K562 (cell line): ENCODE measurements at regions not wholly inside any gene's neighbourhood (a gene's known extent, or its start where the extent isn't known, plus 50 kb on each side); places are given as distances from the start of the nearest gene placed in this dataset.

ENCODE experiments used
- ATAC-seq: fragments of 200-7000 bp; cut with Tn5 transposase; 3 replicates; pipeline ENCODE4 v1.9.1; 2020; ENCODE audit warnings: moderate library complexity
- BruUV-seq: library from RNA; stranded (reverse); fragments of 400-500 nt; replicated peaks from 2 replicates; lab custom pipeline; 2021; lab: Mats Ljungman, UMichigan
- CTCF ChIA-PET: fragments of 300-600 bp; formaldehyde crosslinking; extraction: SDS; loops from one replicate; lab custom pipeline; 2021; ENCODE audit warnings: low intra/inter-chr PET ratio; lab: Yijun Ruan, JAX
- POLR2A ChIA-PET: fragments of 300-600, 350-650 bp; sonication (Branson Sonifier 250); formaldehyde crosslinking; extraction: SDS; loops from one replicate; lab custom pipeline; 2021; ENCODE audit warnings: antibody characterized with exemption, inconsistent platforms; lab: Yijun Ruan, JAX
- DNase-seq, 4 experiments: peaks; one replicate each; pipeline versions ENCODE4 v3.0.0 to v3.0.0-alpha.2; 2011 to 2018; ENCODE audit warnings: low spot score in 3 of 4, mixed read lengths in 3 of 4; ENCODE audit errors: extremely low read depth in 1 of 4
- FAIRE-seq: peaks from 2 replicates; lab custom pipeline; 2011; peaks lifted over from hg19 to GRCh38; lab: Jason Lieb, UNC
- H2AFZ ChIP-seq: 2 replicates; pipeline ENCODE4 v1.6.0; 2011; ENCODE audit warnings: low read depth, low read length, control low read depth, inconsistent platforms
- H3K27ac ChIP-seq: fragments of 200-600 bp; 3 replicates; pipeline ENCODE4 v1.8.0; 2011; ENCODE audit warnings: low read depth, mild to moderate bottlenecking, control low read depth, inconsistent platforms, low read length, moderate library complexity, mixed read lengths; ENCODE audit errors: extremely low read depth
- H3K27me3 ChIP-seq, 2 experiments: fragments of 300-600 bp in 1 of 2; 2 replicates in 1 of 2; 3 replicates in 1 of 2; pipeline versions ENCODE4 v1.6.0 to v1.8.0; 2011; ENCODE audit warnings: inconsistent platforms in 2 of 2, low read length in 2 of 2, mild to moderate bottlenecking in 1 of 2, mixed read lengths in 1 of 2, moderate library complexity in 1 of 2; ENCODE audit not compliant: control insufficient read depth in 2 of 2, insufficient read depth in 2 of 2
- H3K36me3 ChIP-seq: fragments of 300-600 bp; 3 replicates; pipeline ENCODE4 v1.8.0; 2011; ENCODE audit warnings: mild to moderate bottlenecking, low read length, inconsistent platforms; ENCODE audit not compliant: control insufficient read depth, insufficient read depth
- H3K4me1 ChIP-seq, 2 experiments: fragments of 200-600 bp in 1 of 2; replicated peaks in 1 of 2; 2 replicates in 1 of 2; 3 replicates in 1 of 2; pipeline versions ENCODE4 v1.5.1 to v1.8.0; 2011; ENCODE audit warnings: inconsistent platforms in 2 of 2, low read length in 2 of 2, mild to moderate bottlenecking in 1 of 2, mixed read lengths in 1 of 2, moderate library complexity in 1 of 2; ENCODE audit not compliant: control insufficient read depth in 2 of 2, insufficient read depth in 2 of 2
- H3K4me2 ChIP-seq: 2 replicates; pipeline ENCODE4 v1.6.1; 2011; ENCODE audit warnings: low read length, control low read depth, inconsistent platforms, mixed read lengths; ENCODE audit not compliant: insufficient read depth
- H3K4me3 ChIP-seq: fragments of 200-600 bp; sonication (generic), shearing (Covaris generic); 2 replicates; pipeline ENCODE4 v1.5.1; 2016; ENCODE audit warnings: control low read depth, inconsistent platforms
- H3K79me2 ChIP-seq: fragments of 200-600 bp; 3 replicates; pipeline ENCODE4 v1.8.0; 2011; ENCODE audit warnings: low read length, inconsistent platforms; ENCODE audit not compliant: control insufficient read depth, insufficient read depth
- H3K9ac ChIP-seq, 2 experiments: 2 replicates each; pipeline versions ENCODE4 v1.6.0 to v1.6.1; 2011; ENCODE audit warnings: low read depth in 2 of 2, low read length in 2 of 2, control low read depth in 1 of 2, inconsistent platforms in 1 of 2, mild to moderate bottlenecking in 1 of 2, mixed read lengths in 1 of 2; ENCODE audit not compliant: insufficient read depth in 1 of 2
- H3K9me1 ChIP-seq: one replicate; pipeline ENCODE4 v1.6.0; 2011; ENCODE audit warnings: inconsistent platforms, mild to moderate bottlenecking, low read length, moderate library complexity; ENCODE audit not compliant: control insufficient read depth, insufficient read depth
- H3K9me3 ChIP-seq: replicated peaks from 2 replicates; pipeline ENCODE4 v1.5.1; 2011; ENCODE audit warnings: low read depth, low read length, inconsistent platforms; ENCODE audit not compliant: control insufficient read depth, insufficient read depth
- H4K20me1 ChIP-seq: replicated peaks from 2 replicates; pipeline ENCODE4 v1.6.1; 2011; ENCODE audit warnings: low read length, inconsistent platforms, mixed read lengths; ENCODE audit not compliant: control insufficient read depth, insufficient read depth
- ELF4 ChIP-seq: fragments of 450-650 bp; formaldehyde crosslinking; IDR thresholded peaks from 2 replicates; pipeline ENCODE4 v1.4.0; 2022; ENCODE audit warnings: missing genetic modification characterization
- NFIC ChIP-seq: fragments of 450-650 bp; IDR thresholded peaks from 2 replicates; pipeline ENCODE4 v1.6.1; 2017; ENCODE audit warnings: mild to moderate bottlenecking, inconsistent platforms
- ZBTB7A ChIP-seq: IDR thresholded peaks from 2 replicates; pipeline ENCODE4 v1.6.1; 2011; ENCODE audit warnings: low read depth, mild to moderate bottlenecking, low read length, moderate library complexity, borderline replicate concordance; ENCODE audit not compliant: control insufficient read depth
- ZBTB8A ChIP-seq: fragments of 450-650 bp; IDR thresholded peaks from 2 replicates; pipeline ENCODE4 v1.6.1; 2018; ENCODE audit warnings: mild to moderate bottlenecking, moderate library complexity; ENCODE audit not compliant: partially characterized antibody
- ZNF165 ChIP-seq: fragments of 250-450 bp; sonication (Bioruptor Pico); IDR thresholded peaks from 2 replicates; pipeline ENCODE4 v1.4.0; 2020; ENCODE audit warnings: borderline replicate concordance
- ZNF197 ChIP-seq: fragments of 200-800 bp; sonication (Bioruptor generic); IDR thresholded peaks from 2 replicates; pipeline ENCODE4 v1.6.1; 2016; ENCODE audit warnings: low read depth, missing genetic modification characterization, missing compliant biosample characterization
- WGBS: fragments of 100-300 bp; shearing (Covaris generic); methylation state at CpG from one replicate; pipeline ENCODE4 v1.1.6; 2016; ENCODE audit warnings: low coverage, mixed read lengths; ENCODE audit not compliant: insufficient coverage; ENCODE audit errors: missing lambda C conversion rate; 5-methylcytosine and 5-hydroxymethylcytosine counted together
- in situ Hi-C: fragments of 300-500 bp; cut with MboI; formaldehyde crosslinking; loops from 4 replicates; pipeline ENCODE4 v1.15.0; 2018; ENCODE audit warnings: inconsistent platforms, mixed read lengths
- intact Hi-C: fragments of 100-400 bp; cut with micrococcal nuclease; formaldehyde crosslinking; loops from 2 replicates; pipeline ENCODE4 v1.14.2; 2022
- TF ChIP-seq, protein P1 (sequence below): fragments of 450-650 bp; formaldehyde crosslinking; IDR thresholded peaks from 2 replicates; pipeline ENCODE4 v1.4.0; 2020; ENCODE audit warnings: mild to moderate bottlenecking, moderate library complexity
- TF ChIP-seq, protein P2 (sequence below): fragments of 450-650 bp; conservative IDR thresholded peaks from 2 replicates; pipeline ENCODE4 v1.6.1; 2016; ENCODE audit warnings: missing genetic modification characterization, low read depth, mild to moderate bottlenecking, missing compliant biosample characterization, moderate library complexity

DNA sequence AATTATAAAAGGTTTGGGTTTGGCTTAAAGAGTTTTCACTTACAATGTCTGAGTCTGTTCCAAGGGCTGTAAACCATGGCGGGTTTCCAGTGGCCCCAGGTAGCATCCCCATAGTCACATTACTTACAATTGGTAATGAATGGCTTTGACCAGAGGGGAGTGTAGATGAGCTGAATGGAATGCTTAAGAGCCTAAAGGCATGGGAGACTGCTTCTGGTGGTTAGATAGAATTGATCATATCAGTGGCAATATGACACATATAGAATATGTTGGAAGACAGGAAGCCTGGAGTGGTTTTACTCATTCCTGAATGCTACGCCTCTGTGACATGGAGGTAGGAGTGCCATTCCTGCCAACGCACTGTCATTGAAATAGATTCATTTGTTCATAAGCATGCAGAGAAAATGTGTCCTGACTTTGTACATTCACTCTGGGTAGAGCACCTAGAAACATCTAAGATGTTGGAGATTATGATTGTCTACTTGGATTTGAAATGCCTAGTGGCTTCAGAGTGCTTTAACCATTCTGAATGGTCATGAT is 183.3 kb downstream of the BLID start:
- no peak overlapping the region for H3K4me2 ChIP-seq
- TF ChIP-seq ZBTB7A: no peak
- TF ChIP-seq ZNF165: no peak
- TF ChIP-seq, protein P1, sequence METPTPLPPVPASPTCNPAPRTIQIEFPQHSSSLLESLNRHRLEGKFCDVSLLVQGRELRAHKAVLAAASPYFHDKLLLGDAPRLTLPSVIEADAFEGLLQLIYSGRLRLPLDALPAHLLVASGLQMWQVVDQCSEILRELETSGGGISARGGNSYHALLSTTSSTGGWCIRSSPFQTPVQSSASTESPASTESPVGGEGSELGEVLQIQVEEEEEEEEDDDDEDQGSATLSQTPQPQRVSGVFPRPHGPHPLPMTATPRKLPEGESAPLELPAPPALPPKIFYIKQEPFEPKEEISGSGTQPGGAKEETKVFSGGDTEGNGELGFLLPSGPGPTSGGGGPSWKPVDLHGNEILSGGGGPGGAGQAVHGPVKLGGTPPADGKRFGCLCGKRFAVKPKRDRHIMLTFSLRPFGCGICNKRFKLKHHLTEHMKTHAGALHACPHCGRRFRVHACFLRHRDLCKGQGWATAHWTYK: no peak
- no peak for TF ChIP-seq NFIC
- TF ChIP-seq, all 486 proteins: peak for 0
- intact Hi-C loops (no loop called here), in situ Hi-C loops (no loop called here)
- H3K27me3 ChIP-seq: no peaks in the 10 kb centered on the region
- BruUV-seq: no TSS peak
- H3K9me3 ChIP-seq: no peaks in the 10 kb centered on the region
- H3K9ac ChIP-seq: no peak overlapping the region
- H3K4me1 ChIP-seq: no peaks in the 10 kb centered on the region
- no peak overlapping the region for H3K4me3 ChIP-seq
- ChIA-PET POLR2A (no interaction called here), CTCF (no interaction called here)
- H3K36me3 ChIP-seq: no peaks in the 10 kb centered on the region
- H3K27ac ChIP-seq: no peak overlapping the region
- 2% methylated on average over 3 of the region's 3 CpGs for WGBS
- FAIRE-seq: no peak
- DNase-seq: no peak
- H3K9me1 ChIP-seq: no peaks in the 10 kb centered on the region
- no peak for ATAC-seq
- no peaks in the 10 kb centered on the region for H3K79me2 ChIP-seq
- no peak overlapping the region for H2AFZ ChIP-seq
- H4K20me1 ChIP-seq: no peaks in the 10 kb centered on the region

DNA sequence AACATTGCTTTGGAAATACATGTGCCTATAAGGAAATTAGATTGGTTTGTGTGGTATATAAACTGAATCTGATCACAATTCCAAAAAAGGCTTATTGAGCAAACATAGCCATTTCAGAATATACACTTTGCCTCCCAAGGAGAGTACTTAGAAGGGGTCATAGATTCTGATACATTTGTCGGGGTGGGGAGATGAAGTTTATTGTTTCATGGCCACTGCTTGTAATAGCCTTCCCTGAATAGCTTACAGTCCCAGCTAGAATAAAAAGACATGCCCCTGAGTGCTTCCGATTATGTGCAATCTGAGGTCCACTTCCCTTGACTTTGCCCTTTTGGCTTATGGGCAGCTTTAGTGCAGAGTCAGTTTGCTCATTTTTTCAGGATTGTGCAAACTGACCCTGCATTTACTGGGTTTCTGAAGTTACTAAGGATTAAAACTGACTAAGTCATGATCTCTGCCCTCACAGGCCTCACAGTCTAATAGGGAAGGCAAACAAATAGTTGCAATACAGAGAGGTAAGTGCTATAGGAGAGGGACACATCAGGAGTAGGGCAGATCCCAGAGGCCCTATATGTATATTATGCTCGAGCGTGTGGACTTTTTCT is 184.2 kb downstream of the BLID start:
- WGBS: 2% methylated on average over 4 of the region's 4 CpGs
- Histone ChIP-seq H3K9me1 (no peaks in the 10 kb centered on the region), H3K36me3 (no peaks in the 10 kb centered on the region), H3K4me1 (no peaks in the 10 kb centered on the region), H4K20me1 (no peaks in the 10 kb centered on the region), H3K27ac (no peak overlapping the region), H3K79me2 (no peaks in the 10 kb centered on the region), H3K27me3 (no peaks in the 10 kb centered on the region), H3K9ac (no peak overlapping the region), H3K9me3 (no peaks in the 10 kb centered on the region), H3K4me3 (no peak overlapping the region)
- no TSS peak for BruUV-seq
- in situ Hi-C loops: no loop called here
- ATAC-seq: no peak
- CTCF ChIA-PET: no interaction called here
- intact Hi-C loops: no loop called here
- DNase-seq: no peak
- TF ChIP-seq ZBTB8A (no peak), ZNF197 (CRISPR knock-in tag) (no peak), ELF4 (CRISPR knock-in tag) (no peak)
- TF ChIP-seq, protein P2, sequence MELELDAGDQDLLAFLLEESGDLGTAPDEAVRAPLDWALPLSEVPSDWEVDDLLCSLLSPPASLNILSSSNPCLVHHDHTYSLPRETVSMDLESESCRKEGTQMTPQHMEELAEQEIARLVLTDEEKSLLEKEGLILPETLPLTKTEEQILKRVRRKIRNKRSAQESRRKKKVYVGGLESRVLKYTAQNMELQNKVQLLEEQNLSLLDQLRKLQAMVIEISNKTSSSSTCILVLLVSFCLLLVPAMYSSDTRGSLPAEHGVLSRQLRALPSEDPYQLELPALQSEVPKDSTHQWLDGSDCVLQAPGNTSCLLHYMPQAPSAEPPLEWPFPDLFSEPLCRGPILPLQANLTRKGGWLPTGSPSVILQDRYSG: no peak
- TF ChIP-seq, all 486 proteins: peak for 0
- Histone ChIP-seq H2AFZ (no peak overlapping the region), H3K4me2 (no peak overlapping the region)
- FAIRE-seq: no peak
- POLR2A ChIA-PET: no interaction called here
